Brain microvascular endothelial cell (primary cell): ENCODE measurements at regions not wholly inside any gene's neighbourhood (a gene's known extent, or its start where the extent isn't known, plus 50 kb on each side); places are given as distances from the start of the nearest gene placed in this dataset.

Experiments
- DNase-seq: peaks from one replicate; pipeline ENCODE4 v3.0.0-alpha.2; 2020
- H3K27ac ChIP-seq: fragments of 250-450 bp; sonication (Bioruptor Pico); 2 replicates; pipeline ENCODE4 v1.5.1; 2020; ENCODE audit warnings: mild to moderate bottlenecking, moderate library complexity
- H3K27me3 ChIP-seq: fragments of 250-450 bp; sonication (Bioruptor Pico); replicated peaks from 2 replicates; pipeline ENCODE4 v1.5.1; 2020; ENCODE audit warnings: mild to moderate bottlenecking
- H3K36me3 ChIP-seq: fragments of 250-450 bp; sonication (Bioruptor Pico); replicated peaks from 2 replicates; pipeline ENCODE4 v1.5.1; 2020; ENCODE audit warnings: mild to moderate bottlenecking
- H3K4me3 ChIP-seq: 2 replicates; pipeline ENCODE4 v1.5.1; 2011; ENCODE audit warnings: low read depth, mild to moderate bottlenecking, control low read depth, low read length, moderate library complexity
- in situ Hi-C: cut with HindIII; loops from 2 replicates; pipeline ENCODE4 v1.10.0; 2017; ENCODE audit warnings: low sequenced_read_pairs, low pct_ligation_motif_present
- TF ChIP-seq, protein P1 (sequence below): IDR thresholded peaks from 2 replicates; pipeline ENCODE4 v1.5.1; 2011; ENCODE audit warnings: low read depth, mild to moderate bottlenecking, moderate library complexity, low read length, control low read depth, inconsistent platforms; ENCODE audit errors: missing control alignments

DNA sequence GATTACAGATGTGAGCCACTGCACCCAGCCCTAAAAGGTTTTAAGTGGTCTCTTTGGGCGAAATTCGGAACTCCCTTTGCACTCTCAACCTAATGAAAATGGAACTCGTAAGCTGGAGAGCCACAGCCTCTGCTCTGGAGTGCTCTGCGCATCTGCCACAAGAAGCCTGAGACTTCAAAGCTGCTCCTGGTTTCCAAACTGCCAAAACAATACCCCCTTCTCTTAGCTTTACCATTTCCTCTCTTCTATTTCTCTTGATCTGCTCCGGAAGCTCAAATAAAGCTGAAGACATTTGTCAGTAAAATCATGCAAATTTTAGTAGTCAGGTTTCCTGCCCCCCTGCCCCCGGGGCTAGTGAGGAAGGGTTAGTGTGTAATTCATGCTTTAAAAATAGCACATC is 312.7 kb downstream of the MFSD1 start:
- no peak for DNase-seq
- Histone ChIP-seq H3K4me3 (no peak overlapping the region), H3K27ac (no peak overlapping the region), H3K36me3 (no peaks in the 10 kb centered on the region), H3K27me3 (no peaks in the 10 kb centered on the region)
- in situ Hi-C loops = no loop called here
- TF ChIP-seq, protein P1, sequence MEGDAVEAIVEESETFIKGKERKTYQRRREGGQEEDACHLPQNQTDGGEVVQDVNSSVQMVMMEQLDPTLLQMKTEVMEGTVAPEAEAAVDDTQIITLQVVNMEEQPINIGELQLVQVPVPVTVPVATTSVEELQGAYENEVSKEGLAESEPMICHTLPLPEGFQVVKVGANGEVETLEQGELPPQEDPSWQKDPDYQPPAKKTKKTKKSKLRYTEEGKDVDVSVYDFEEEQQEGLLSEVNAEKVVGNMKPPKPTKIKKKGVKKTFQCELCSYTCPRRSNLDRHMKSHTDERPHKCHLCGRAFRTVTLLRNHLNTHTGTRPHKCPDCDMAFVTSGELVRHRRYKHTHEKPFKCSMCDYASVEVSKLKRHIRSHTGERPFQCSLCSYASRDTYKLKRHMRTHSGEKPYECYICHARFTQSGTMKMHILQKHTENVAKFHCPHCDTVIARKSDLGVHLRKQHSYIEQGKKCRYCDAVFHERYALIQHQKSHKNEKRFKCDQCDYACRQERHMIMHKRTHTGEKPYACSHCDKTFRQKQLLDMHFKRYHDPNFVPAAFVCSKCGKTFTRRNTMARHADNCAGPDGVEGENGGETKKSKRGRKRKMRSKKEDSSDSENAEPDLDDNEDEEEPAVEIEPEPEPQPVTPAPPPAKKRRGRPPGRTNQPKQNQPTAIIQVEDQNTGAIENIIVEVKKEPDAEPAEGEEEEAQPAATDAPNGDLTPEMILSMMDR = no peak

DNA sequence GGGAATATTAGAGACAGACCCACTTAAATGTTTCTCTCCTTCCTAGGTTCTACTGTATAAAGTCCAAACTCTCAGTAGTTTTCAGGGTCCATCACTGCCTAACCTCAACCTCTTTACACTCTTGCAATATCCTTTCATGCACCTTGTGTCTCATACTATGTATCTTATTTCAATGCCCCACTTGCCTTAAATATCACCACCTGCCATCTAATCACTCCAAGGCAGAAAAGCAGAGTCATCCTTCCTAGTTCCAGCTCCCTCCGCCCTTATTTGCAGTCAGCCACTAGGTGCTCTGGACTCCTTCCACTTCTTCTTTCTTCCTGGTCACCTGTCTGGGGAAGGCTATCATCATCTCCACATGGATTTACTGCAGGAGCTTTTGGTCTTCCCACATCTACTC is 322.0 kb downstream of the MFSD1 start:
- in situ Hi-C loops = no loop called here

DNA sequence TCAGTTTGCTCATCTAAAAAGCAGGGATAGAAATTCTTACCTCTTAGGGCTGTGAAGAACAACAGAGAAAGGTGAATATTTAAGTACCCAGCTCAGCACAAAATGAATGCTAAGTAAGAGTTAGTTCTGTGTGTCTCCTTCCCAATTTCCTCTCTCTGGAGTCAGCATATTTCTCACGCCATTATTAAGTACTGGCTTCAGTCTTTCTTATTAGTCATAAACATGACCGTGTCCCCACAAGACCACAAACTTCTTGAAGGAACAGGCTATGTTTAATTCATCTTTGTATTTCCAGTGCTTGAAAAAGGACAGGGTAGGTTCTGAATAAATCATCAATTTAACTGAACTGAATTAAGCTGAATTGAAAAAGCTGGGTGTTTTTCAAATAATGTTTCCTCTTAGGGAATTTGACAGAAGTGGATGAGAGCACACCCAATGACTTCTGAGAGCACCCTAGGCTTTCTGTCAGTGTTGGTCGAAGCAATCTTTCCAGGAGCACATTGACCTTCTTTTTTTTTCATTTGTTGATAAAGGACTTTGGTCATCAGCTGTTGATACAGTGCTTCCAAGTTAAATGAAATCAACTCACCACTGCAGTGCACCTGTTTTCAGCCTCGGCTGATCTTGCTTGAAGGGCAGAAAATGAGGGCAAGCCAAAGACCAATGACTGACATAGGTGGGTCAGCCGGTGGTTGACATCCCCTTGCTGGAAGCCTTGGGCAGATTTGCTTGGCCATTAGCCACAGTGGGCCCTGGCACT is 324.6 kb downstream of the MFSD1 start:
- in situ Hi-C loops = no loop called here
- TF ChIP-seq, protein P1 = no peak
- H3K36me3 ChIP-seq = no peaks in the 10 kb centered on the region
- DNase-seq = peak; percentile 31
- no peak overlapping the region for H3K27ac ChIP-seq
- H3K4me3 ChIP-seq = no peak overlapping the region
- H3K27me3 ChIP-seq = no peaks in the 10 kb centered on the region

More for the DNA sequence above, 322.0 kb downstream of the MFSD1 start:
- no peak overlapping the region for H3K27ac ChIP-seq
- no peaks in the 10 kb centered on the region for H3K36me3 ChIP-seq
- no peak for DNase-seq
- no peak overlapping the region for H3K4me3 ChIP-seq
- TF ChIP-seq, protein P1 = no peak
- no peaks in the 10 kb centered on the region for H3K27me3 ChIP-seq

DNA sequence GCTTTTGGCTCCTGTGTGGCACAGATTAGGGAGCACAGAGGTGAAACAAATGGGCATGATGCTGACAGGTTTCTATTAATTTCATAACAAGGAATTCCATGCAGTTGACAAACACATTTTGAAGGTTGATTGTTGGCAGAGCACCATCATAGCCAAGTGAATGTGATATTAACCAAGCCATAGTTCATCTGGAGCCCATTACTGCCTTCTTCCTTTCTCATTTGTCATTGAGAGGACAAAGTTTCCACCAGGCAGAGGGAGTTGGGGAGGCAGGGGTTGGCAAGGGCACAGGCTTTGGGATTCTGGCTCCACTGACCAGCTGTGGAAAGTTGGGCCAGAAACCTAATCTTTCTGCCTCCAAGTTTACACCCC is 325.2 kb downstream of the MFSD1 start:
- in situ Hi-C loops = no loop called here
- Histone ChIP-seq H3K36me3 (no peaks in the 10 kb centered on the region), H3K4me3 (no peak overlapping the region), H3K27me3 (no peaks in the 10 kb centered on the region), H3K27ac (no peak overlapping the region)
- no peak for DNase-seq
- TF ChIP-seq, protein P1 = no peak

DNA sequence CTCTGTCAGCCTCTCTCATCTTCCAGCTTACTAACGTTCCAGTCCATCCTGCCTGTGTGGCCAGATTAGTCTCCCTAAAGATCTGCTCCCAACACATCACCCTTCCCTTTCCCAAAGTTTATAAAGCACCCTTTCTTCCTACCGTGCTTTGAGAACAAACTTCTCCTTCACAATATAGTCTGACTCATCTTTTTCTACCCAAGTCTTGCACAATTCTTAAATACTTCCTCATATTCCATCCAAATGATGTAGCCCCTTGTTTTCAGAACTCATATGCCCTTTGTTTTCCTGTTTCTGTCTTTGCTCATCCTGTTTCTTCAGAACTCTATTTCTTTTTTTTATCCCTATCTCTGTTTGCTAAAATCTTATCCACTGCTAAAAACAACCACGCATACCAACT is 326.8 kb downstream of the MFSD1 start:
- no peak overlapping the region for H3K27ac ChIP-seq
- no peak overlapping the region for H3K4me3 ChIP-seq
- H3K27me3 ChIP-seq = no peaks in the 10 kb centered on the region
- no peaks in the 10 kb centered on the region for H3K36me3 ChIP-seq
- no peak for DNase-seq
- in situ Hi-C loops = no loop called here
- TF ChIP-seq, protein P1 = no peak

DNA sequence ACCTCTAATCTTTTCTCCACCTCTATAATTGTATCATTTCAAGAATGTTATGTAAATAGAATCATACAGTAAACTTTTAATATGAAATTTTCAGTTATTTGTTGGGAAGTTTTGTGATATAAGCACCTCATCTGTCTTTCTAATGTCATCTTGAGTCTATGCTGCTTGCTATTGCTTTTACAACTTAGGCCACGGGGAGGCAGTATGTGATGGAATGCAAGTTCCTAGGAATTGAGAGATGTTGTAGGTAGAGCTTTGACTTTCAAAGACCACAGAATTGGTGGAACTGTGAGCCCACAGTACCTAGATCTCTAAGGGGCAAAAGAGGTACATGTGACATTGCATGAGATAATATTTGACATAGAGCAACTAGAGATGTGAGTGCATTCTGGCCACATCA is 328.3 kb downstream of the MFSD1 start:
- DNase-seq = no peak
- Histone ChIP-seq H3K27me3 (no peaks in the 10 kb centered on the region), H3K36me3 (no peaks in the 10 kb centered on the region), H3K27ac (no peak overlapping the region), H3K4me3 (no peak overlapping the region)
- in situ Hi-C loops = no loop called here
- TF ChIP-seq, protein P1 = peak; percentile 32
